ENCODE measurements at regions not wholly inside any gene's neighbourhood (a gene's known extent, or its start where the extent isn't known, plus 50 kb on each side); places are given as distances from the start of the nearest gene placed in this dataset.

- H3K4me1 ChIP-seq (ENCODE audit: control insufficient read depth in 1 of 2, insufficient read depth in 2 of 2, low read length in 2 of 2), result no peaks in the 10 kb centered on the region
- no TSS peak for BruUV-seq (replicated peaks)
- no peaks in the 10 kb centered on the region; the same call in 1 of the 2 replicates for H3K9me2 ChIP-seq (ENCODE audit: insufficient read depth)
- no peak overlapping the region for H2AFZ ChIP-seq (ENCODE audit: low read depth, low read length, poor library complexity, severe bottlenecking)
- intact Hi-C loops (cut with micrococcal nuclease), result no loop called here
- H3K79me2 ChIP-seq (ENCODE audit: insufficient read depth, low read length), result no peaks in the 10 kb centered on the region
- no peak overlapping the region for H3K4me3 ChIP-seq (replicated peaks in 1 of 2; ENCODE audit: low read depth in 1 of 2, low read length in 2 of 2)
- DNase-seq (ENCODE audit: low read depth, low spot score) (no peak), ATAC-seq (no peak)
- POLR2A ChIA-PET, result no interaction called here
- no peaks in the 10 kb centered on the region for H3K9me3 ChIP-seq (ENCODE audit: control insufficient read depth in 1 of 2, insufficient read depth in 1 of 2, low read depth in 1 of 2, low read length in 2 of 2)
- H3K36me3 ChIP-seq (ENCODE audit: control insufficient read depth in 1 of 2, insufficient read depth in 2 of 2, low read length in 2 of 2), result no peaks in the 10 kb centered on the region
- no peak overlapping the region for H3K27ac ChIP-seq (ENCODE audit: low read depth, low read length)
- CTCF ChIA-PET, result no interaction called here
- H4K20me1 ChIP-seq (ENCODE audit: insufficient read depth), result no peaks in the 10 kb centered on the region
- RAD21 ChIA-PET (ENCODE audit: low non-redundant PET in 1 of 2, low total read pairs in 2 of 2, uncharacterized antibody in 2 of 2, unreplicated experiment in 2 of 2), result no interaction called here
- no peak overlapping the region for H3K9ac ChIP-seq (ENCODE audit: low read length)
- TF ChIP-seq POLR2A (IDR thresholded peaks at IDR 0.05; ENCODE audit: borderline replicate concordance, extremely low read depth, insufficient read depth, insufficient read length) (no peak), EZH2phosphoT487 (IDR thresholded peaks at IDR 0.05; ENCODE audit: borderline replicate concordance) (no peak), EGR1 (IDR thresholded peaks at IDR 0.05; ENCODE audit: low read depth) (no peak), SP1 (IDR thresholded peaks at IDR 0.05; ENCODE audit: low read depth) (no peak), RAD21 (IDR thresholded peaks at IDR 0.05; ENCODE audit: low read depth) (no peak), SIN3A (IDR thresholded peaks at IDR 0.05; ENCODE audit: low read depth) (no peak), POLR2AphosphoS5 (IDR thresholded peaks at IDR 0.05; ENCODE audit: low read depth, low read length) (no peak), TCF7L2 (IDR thresholded peaks at IDR 0.05; ENCODE audit: borderline replicate concordance, extremely low read depth, insufficient read depth, insufficient read length) (no peak)
- H3K4me2 ChIP-seq (ENCODE audit: low read length), result no peak overlapping the region
- H3K27me3 ChIP-seq (ENCODE audit: insufficient read depth, low read length), result peaks cover 21% of the 10 kb centered on the region
Observed at GRCh38 chr11:112637876-112638275, 323.3 kb upstream of the NCAM1 start.

DNA sequence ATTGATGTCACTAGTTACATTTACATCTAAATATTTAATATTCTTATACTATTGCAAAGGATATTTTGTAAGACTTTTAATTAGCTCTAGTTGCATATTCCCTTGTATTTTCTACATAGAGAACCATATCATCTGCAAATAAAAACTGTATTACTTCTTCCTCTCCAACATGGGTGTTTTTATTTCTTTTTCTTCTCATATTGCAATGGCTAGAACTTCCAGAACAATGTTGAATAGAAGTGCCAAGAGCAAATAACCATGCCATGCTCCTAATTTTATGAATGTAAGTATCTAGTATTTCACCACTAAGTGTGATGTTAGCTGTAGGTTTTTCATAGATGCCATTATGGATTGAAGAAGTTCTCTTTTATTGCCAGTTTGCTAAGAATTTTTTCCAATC lies 321.8 kb upstream of the NCAM1 start:
- H2AFZ ChIP-seq (ENCODE audit: low read depth, low read length, poor library complexity, severe bottlenecking), result no peak overlapping the region
- ChIA-PET RAD21 (ENCODE audit: low non-redundant PET in 1 of 2, low total read pairs in 2 of 2, uncharacterized antibody in 2 of 2, unreplicated experiment in 2 of 2) (no interaction called here), POLR2A (interaction anchor here (1.0 kb wide), 1 partner anchor 11 kb away, joined by 3 read pairs; no protein-coding TSS in a partner anchor), CTCF (no interaction called here)
- intact Hi-C loops (cut with micrococcal nuclease), result no loop called here
- H3K36me3 ChIP-seq (ENCODE audit: control insufficient read depth in 1 of 2, insufficient read depth in 2 of 2, low read length in 2 of 2), result no peaks in the 10 kb centered on the region
- BruUV-seq (replicated peaks), result no TSS peak
- no peak overlapping the region for H3K27ac ChIP-seq (ENCODE audit: low read depth, low read length)
- H3K79me2 ChIP-seq (ENCODE audit: insufficient read depth, low read length), result no peaks in the 10 kb centered on the region
- TF ChIP-seq JUND (IDR thresholded peaks at IDR 0.05), result no peak
- TF ChIP-seq EZH2 (IDR thresholded peaks at IDR 0.05), result no peak
- no peak for TF ChIP-seq RAD21 (IDR thresholded peaks at IDR 0.05; ENCODE audit: low read depth)
- TF ChIP-seq TCF7L2 (IDR thresholded peaks at IDR 0.05; ENCODE audit: borderline replicate concordance, extremely low read depth, insufficient read depth, insufficient read length), result no peak
- H3K27me3 ChIP-seq (ENCODE audit: insufficient read depth, low read length), result peaks cover 6% of the 10 kb centered on the region; the same call in 1 of the 2 replicates
- DNase-seq (ENCODE audit: low read depth, low spot score) (no peak), ATAC-seq (no peak)
- H3K9me3 ChIP-seq (ENCODE audit: control insufficient read depth in 1 of 2, insufficient read depth in 1 of 2, low read depth in 1 of 2, low read length in 2 of 2), result no peaks in the 10 kb centered on the region
- H3K9me2 ChIP-seq (ENCODE audit: insufficient read depth), result no peaks in the 10 kb centered on the region; the same call in 1 of the 2 replicates
- H3K4me2 ChIP-seq (ENCODE audit: low read length), result no peak overlapping the region
- H3K4me1 ChIP-seq (ENCODE audit: control insufficient read depth in 1 of 2, insufficient read depth in 2 of 2, low read length in 2 of 2), result no peaks in the 10 kb centered on the region
- no peak overlapping the region for H3K4me3 ChIP-seq (replicated peaks in 1 of 2; ENCODE audit: low read depth in 1 of 2, low read length in 2 of 2)
- H3K9ac ChIP-seq (ENCODE audit: low read length), result no peak overlapping the region
- H4K20me1 ChIP-seq (ENCODE audit: insufficient read depth), result no peaks in the 10 kb centered on the region

All from HCT116 (cell line).